Kidney epithelial cell (primary cell): ENCODE measurements at regions not wholly inside any gene's neighbourhood (a gene's known extent, or its start where the extent isn't known, plus 50 kb on each side); places are given as distances from the start of the nearest gene placed in this dataset.

Experiments
- DNase-seq: peaks from one replicate; pipeline ENCODE4 v3.0.0-alpha.2; 2010; ENCODE audit warnings: low read depth
- H3K27me3 ChIP-seq: 2 replicates; pipeline ENCODE4 v1.6.0; 2011; ENCODE audit warnings: low read length; ENCODE audit not compliant: control insufficient read depth, insufficient read depth
- H3K36me3 ChIP-seq: 2 replicates; pipeline ENCODE4 v1.5.1; 2011; ENCODE audit warnings: low read length; ENCODE audit not compliant: control insufficient read depth, insufficient read depth
- H3K4me3 ChIP-seq: 2 replicates; pipeline ENCODE4 v1.5.1; 2011; ENCODE audit warnings: low read depth, mild to moderate bottlenecking, control low read depth, low read length
- CTCF ChIP-seq: IDR thresholded peaks from 2 replicates; pipeline ENCODE4 v1.5.1; 2011; ENCODE audit warnings: mild to moderate bottlenecking, moderate library complexity, low read length, control low read depth, inconsistent platforms; ENCODE audit not compliant: insufficient read depth, poor library complexity, severe bottlenecking

- H3K27me3 ChIP-seq, result no peaks in the 10 kb centered on the region
- H3K4me3 ChIP-seq, result no peak overlapping the region
- no peak for DNase-seq
- no peaks in the 10 kb centered on the region for H3K36me3 ChIP-seq
- no peak for TF ChIP-seq CTCF
Measured at GRCh38 chr7:125971656-125972055, 1042.0 kb upstream of the POT1 start.

- no peak for TF ChIP-seq CTCF
- DNase-seq, result no peak
- Histone ChIP-seq H3K27me3 (no peaks in the 10 kb centered on the region), H3K4me3 (no peak overlapping the region), H3K36me3 (no peaks in the 10 kb centered on the region)
Measured at GRCh38 chr7:125966278-125967048, 1036.8 kb upstream of the POT1 start.

GRCh38 chr7:125934955-125935354 lies 1005.3 kb upstream of the POT1 start:
- no peaks in the 10 kb centered on the region for H3K27me3 ChIP-seq
- no peak overlapping the region for H3K4me3 ChIP-seq
- no peak for TF ChIP-seq CTCF
- no peak for DNase-seq
- H3K36me3 ChIP-seq, result no peaks in the 10 kb centered on the region

- Histone ChIP-seq H3K27me3 (no peaks in the 10 kb centered on the region), H3K4me3 (no peak overlapping the region), H3K36me3 (no peaks in the 10 kb centered on the region)
- TF ChIP-seq CTCF, result no peak
- DNase-seq, result no peak
Measured at GRCh38 chr7:125934539-125934938, 1004.9 kb upstream of the POT1 start.

- no peak for DNase-seq
- TF ChIP-seq CTCF, result no peak
- Histone ChIP-seq H3K4me3 (no peak overlapping the region), H3K36me3 (no peaks in the 10 kb centered on the region), H3K27me3 (no peaks in the 10 kb centered on the region)
Measured at GRCh38 chr7:125930848-125931247, 1001.2 kb upstream of the POT1 start.

GRCh38 chr7:125927556-125927955 lies 997.9 kb upstream of the POT1 start:
- no peak for DNase-seq
- H3K4me3 ChIP-seq, result no peak overlapping the region
- no peaks in the 10 kb centered on the region for H3K27me3 ChIP-seq
- no peaks in the 10 kb centered on the region for H3K36me3 ChIP-seq
- no peak for TF ChIP-seq CTCF
